ENCODE measurements at regions not wholly inside any gene's neighbourhood (a gene's known extent, or its start where the extent isn't known, plus 50 kb on each side); places are given as distances from the start of the nearest gene placed in this dataset.

DNA sequence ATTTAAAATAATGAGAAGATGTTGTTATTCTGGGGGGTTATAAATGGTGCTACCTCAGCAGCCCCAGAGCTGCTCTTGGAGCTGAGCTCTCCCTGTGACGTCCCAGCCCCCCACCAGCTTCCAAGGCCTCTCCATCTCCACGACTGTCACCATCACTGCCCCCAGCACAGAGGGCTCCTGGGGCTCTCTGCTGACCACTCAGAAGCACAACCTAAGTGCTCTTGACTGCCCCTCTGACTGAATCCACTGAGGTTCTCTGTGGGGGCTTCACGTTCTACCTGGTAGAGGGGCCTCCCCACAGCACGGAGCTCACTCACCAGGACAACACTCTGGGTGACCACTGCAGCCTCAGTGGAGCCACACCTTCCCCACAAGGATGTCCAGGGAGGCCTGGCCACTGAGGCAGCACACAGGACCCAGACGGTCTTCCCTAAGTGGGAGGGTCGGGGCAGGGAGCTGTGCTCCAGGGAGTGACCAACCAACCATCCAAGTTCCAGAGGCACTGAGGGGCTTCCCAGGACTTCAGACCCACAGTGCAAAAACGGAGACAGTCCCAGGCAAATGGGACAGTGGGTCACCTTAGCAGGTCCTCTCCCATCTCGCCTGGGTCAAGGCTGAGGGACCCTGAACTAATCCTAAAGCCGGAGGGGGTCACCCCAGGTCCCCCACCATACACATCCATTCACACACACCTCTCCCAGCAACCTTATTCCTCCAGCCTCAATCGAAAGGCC is 121.0 kb upstream of the PPP2R2D start:
- Mint-ChIP-seq H3K36me3 (ENCODE audit: low read depth) (no peaks in the 10 kb centered on the region), H3K4me3 (no peak overlapping the region), H3K4me1 (ENCODE audit: low read depth) (no peaks in the 10 kb centered on the region), H3K27ac (no peak overlapping the region), H3K27me3 (peaks cover 14% of the 10 kb centered on the region), H3K9me3 (peaks cover 29% of the 10 kb centered on the region)
- DNase-seq = no peak

DNA sequence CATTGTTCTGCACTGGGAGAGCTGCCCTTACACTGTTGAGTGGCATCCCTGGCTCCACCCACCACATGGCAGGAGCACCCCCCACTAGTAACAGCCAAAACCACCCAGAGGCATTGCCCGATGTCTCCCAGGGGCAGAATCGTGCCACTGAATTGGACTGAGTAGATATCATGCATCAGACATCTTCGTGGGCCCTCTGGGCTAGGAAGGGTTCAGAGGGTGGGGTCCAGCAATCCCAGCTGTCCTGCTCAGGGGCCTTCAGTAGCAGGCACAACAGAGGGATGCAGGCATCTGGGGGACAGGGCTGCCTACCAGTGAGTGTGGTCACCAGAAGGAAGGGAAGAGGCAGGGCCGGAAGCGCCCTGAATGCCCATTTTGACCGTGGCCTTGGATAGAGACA is 119.7 kb upstream of the PPP2R2D start:
- Mint-ChIP-seq H3K36me3 (ENCODE audit: low read depth) (no peaks in the 10 kb centered on the region), H3K4me3 (no peak overlapping the region), H3K9me3 (peaks cover 28% of the 10 kb centered on the region), H3K27ac (no peak overlapping the region), H3K4me1 (ENCODE audit: low read depth) (no peaks in the 10 kb centered on the region), H3K27me3 (peaks cover 17% of the 10 kb centered on the region)
- DNase-seq = no peak

DNA sequence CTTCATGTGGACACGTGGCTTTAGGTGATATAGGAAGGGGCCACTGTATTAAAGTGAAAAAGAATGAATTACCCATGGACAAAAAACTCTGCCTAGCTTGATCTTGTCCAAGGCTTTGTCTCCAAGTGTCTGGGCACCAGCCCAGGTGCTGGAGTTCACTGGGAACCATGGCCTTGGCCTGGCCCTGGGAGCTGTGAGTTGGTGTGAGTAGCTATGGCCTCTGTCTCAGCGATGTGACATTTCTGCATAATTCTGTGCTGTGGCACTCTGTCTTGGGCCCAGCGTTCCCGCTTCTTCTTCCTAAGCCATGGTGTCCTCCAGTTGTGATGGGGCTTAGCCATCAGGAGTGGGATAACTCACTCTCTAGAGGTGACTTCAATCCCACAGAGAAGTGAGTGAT is 119.0 kb upstream of the PPP2R2D start:
- Mint-ChIP-seq H3K36me3 (ENCODE audit: low read depth) (no peaks in the 10 kb centered on the region), H3K27me3 (peaks cover 17% of the 10 kb centered on the region), H3K9me3 (peaks cover 21% of the 10 kb centered on the region), H3K4me1 (ENCODE audit: low read depth) (no peaks in the 10 kb centered on the region), H3K4me3 (no peak overlapping the region), H3K27ac (no peak overlapping the region)
- no peak for DNase-seq

DNA sequence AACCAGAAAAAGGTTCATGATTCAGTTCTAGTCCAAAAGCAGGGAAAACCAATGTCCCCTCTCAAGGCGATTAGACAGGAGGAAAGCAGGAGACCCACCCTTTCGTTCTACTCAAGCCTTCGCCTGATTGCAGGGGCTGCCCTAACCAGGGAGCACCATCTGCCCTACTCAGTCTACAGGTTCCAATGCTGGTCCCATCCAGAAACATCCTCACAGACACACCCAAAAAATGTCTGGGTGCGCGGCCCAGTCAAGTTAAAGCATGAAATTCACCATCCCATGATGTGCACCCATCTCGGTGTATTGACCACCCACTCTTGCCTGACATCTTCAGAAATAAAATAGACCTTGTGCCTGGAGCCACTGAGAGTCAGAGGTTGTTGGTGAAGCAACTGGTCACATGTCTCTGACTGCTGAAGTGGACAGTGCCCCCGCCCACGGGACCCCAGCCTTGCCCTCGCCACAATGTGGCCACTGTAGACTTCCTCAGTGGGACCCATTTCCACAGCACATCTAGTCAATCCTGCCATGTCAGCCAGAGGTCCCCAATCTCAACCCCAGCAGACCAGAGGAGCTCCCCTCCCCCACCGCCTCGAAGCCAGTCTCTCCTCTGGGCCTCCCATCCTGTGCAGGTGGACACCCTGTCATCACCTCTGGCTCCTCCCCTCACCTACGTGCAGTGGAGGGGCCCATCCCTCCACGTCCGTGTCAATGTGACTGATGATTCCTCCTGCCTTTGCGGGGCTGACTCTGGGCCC is 116.3 kb upstream of the PPP2R2D start:
- Mint-ChIP-seq H3K36me3 (ENCODE audit: low read depth) (no peaks in the 10 kb centered on the region), H3K4me3 (no peak overlapping the region)

DNA sequence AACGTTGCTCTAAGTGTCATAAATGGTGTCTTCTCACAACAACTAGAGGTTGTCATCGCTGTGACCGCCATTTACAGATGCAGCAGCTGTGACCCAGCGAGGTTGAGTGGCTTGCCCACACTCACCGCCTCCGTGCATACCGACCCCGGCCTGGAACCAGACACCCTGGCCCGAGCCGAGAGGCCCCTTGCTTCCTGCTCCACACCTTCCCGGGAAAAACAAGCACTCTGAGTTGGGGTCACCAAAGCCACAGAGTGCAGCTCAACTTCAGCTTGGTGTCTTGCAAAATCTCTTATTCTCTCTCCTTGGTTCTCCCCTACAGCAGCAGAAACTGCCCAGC is 115.7 kb upstream of the PPP2R2D start:
- no peak overlapping the region for H3K4me3 Mint-ChIP-seq
- no peaks in the 10 kb centered on the region for H3K4me1 Mint-ChIP-seq (ENCODE audit: low read depth)
- no peaks in the 10 kb centered on the region for H3K36me3 Mint-ChIP-seq (ENCODE audit: low read depth)
- DNase-seq = no peak
- no peak overlapping the region for H3K27ac Mint-ChIP-seq
- H3K27me3 Mint-ChIP-seq = peaks cover 33% of the 10 kb centered on the region
- peaks cover 4% of the 10 kb centered on the region for H3K9me3 Mint-ChIP-seq

More for the DNA sequence above, 116.3 kb upstream of the PPP2R2D start:
- no peak for DNase-seq
- Mint-ChIP-seq H3K27me3 (peaks cover 31% of the 10 kb centered on the region), H3K27ac (no peak overlapping the region), H3K4me1 (ENCODE audit: low read depth) (no peaks in the 10 kb centered on the region), H3K9me3 (peaks cover 5% of the 10 kb centered on the region)

DNA sequence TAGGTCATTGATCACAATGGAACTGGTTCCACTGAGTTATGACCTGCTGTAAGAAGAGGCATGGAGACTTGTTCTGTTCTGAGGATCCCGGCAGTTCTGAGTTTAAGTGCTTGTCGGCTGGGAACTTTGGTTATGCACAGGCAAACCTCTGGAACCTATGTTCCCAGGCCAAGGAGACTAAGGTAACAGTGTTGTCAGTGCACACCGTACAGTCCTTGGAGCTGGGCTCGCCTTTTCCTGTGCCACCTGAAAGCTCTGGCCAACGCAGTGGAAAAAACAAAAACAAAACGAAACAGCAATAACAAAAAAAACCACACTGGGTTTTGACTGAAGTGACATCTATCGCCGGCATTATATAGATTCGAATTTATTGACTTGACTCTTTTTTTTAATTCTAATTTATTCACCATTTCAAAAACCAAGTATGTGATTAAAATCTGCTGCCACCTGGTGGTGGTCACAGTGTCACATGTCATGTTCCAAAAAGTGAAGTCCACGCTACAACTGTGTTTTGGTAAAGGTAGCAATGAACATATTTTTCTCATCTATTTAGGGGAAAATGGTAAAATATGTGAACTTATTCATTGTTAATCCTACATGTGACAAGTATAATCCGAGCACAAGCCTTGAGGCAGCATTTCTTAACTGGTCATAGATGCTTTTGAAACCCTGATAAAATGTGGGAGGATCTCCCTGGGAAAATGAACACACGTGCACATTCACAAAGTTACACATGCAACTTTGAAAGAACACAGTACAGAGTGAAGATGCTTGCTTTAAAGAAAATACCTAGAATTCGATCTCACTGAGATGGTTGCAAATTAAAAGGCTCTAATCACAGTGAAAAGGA is 113.8 kb upstream of the PPP2R2D start:
- Mint-ChIP-seq H3K27me3 (peaks cover 31% of the 10 kb centered on the region), H3K4me1 (ENCODE audit: low read depth) (no peaks in the 10 kb centered on the region), H3K9me3 (peaks cover 4% of the 10 kb centered on the region), H3K27ac (no peak overlapping the region), H3K4me3 (no peak overlapping the region), H3K36me3 (ENCODE audit: low read depth) (no peaks in the 10 kb centered on the region)
- no peak for DNase-seq

DNA sequence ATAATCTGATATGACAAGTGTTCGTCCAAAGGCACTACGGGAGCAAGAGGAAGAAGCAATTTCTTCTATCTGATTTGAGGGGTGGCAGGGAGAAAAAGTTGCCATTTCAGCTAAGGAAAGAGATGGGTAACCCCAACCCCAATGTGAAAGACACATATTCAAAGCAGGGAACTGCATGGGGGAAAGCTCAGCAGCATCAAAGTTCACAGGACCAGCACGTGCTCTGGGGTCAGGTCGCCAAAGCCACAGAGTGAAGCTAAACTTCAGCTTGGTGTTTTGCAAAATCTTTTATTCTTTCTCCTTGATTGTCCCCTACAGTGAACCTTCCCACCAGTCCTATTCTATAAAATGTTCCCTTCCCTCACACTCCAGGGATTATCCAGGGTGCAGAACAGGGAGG is 112.8 kb upstream of the PPP2R2D start:
- Mint-ChIP-seq H3K9me3 (no peaks in the 10 kb centered on the region), H3K4me3 (no peak overlapping the region), H3K36me3 (ENCODE audit: low read depth) (no peaks in the 10 kb centered on the region), H3K27ac (no peak overlapping the region), H3K4me1 (ENCODE audit: low read depth) (no peaks in the 10 kb centered on the region), H3K27me3 (peaks cover 33% of the 10 kb centered on the region)
- no peak for DNase-seq

DNA sequence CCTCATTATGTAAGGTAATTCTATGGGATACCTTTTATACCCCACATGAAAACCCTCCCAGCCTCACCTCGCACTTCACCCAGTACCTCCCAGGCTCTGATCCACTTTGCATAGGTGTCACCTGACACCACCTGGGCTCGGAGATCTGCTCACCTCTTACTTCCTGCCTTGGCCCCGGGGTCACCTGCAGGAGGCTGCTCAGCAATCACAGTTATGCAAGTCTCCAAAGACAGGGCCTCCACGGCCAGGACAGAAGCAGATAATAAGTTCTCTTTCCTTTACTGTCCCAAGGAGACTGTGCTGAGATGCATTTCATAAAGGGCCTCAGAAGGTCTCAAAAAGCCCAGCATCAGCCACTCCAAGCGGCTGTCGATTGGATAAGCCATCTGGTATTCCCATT is 112.4 kb upstream of the PPP2R2D start:
- Mint-ChIP-seq H3K27me3 (peaks cover 33% of the 10 kb centered on the region), H3K36me3 (ENCODE audit: low read depth) (no peaks in the 10 kb centered on the region), H3K9me3 (no peaks in the 10 kb centered on the region), H3K4me3 (no peak overlapping the region), H3K4me1 (ENCODE audit: low read depth) (no peaks in the 10 kb centered on the region), H3K27ac (no peak overlapping the region)
- no peak for DNase-seq

DNA sequence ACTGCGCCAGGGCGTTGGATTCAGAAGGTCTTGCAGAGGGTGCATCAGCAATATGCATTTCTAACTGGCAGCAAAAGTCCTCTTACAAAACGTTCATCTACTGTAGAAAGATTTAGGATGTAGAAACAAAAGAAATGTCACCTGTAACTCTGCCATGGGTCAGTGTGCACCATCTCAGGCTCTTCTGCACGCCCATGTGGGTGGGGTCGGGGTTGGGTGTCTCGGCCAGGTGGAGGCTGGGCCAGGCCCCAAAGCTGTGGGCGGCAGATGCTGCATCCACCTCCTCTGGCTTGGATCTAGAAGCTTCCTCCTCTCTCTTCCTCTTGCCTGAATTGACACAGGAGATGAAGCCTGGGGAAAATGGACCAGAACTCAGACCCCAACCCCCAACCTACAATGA is 111.3 kb upstream of the PPP2R2D start:
- Mint-ChIP-seq H3K36me3 (ENCODE audit: low read depth) (no peaks in the 10 kb centered on the region), H3K4me3 (no peak overlapping the region), H3K27ac (no peak overlapping the region), H3K4me1 (ENCODE audit: low read depth) (no peaks in the 10 kb centered on the region), H3K27me3 (peaks cover 31% of the 10 kb centered on the region), H3K9me3 (no peaks in the 10 kb centered on the region)
- no peak for DNase-seq

DNA sequence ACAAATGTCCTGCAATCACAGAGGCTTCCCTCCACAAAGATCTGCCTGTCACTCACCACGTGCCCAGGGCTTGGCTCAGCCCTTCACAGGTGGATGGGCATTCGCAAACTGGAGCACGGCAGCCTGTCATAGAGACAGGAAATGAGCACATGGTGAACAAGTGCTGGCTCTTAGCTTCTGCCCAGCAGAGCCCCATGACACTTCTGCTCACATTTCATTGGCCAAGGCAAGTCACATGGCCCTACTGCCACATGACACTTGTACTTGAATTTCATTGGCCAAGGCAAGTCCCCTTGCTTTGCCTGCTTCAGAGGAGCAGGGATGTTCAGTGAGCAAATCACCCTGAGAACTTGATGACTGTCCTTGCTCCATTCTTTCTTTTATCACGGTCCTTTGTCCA is 110.8 kb upstream of the PPP2R2D start:
- no peaks in the 10 kb centered on the region for H3K9me3 Mint-ChIP-seq
- DNase-seq = peak; percentile 36
- H3K36me3 Mint-ChIP-seq (ENCODE audit: low read depth) = no peaks in the 10 kb centered on the region
- peaks cover 31% of the 10 kb centered on the region for H3K27me3 Mint-ChIP-seq
- no peaks in the 10 kb centered on the region for H3K4me1 Mint-ChIP-seq (ENCODE audit: low read depth)
- H3K27ac Mint-ChIP-seq = no peak overlapping the region
- H3K4me3 Mint-ChIP-seq = no peak overlapping the region

DNA sequence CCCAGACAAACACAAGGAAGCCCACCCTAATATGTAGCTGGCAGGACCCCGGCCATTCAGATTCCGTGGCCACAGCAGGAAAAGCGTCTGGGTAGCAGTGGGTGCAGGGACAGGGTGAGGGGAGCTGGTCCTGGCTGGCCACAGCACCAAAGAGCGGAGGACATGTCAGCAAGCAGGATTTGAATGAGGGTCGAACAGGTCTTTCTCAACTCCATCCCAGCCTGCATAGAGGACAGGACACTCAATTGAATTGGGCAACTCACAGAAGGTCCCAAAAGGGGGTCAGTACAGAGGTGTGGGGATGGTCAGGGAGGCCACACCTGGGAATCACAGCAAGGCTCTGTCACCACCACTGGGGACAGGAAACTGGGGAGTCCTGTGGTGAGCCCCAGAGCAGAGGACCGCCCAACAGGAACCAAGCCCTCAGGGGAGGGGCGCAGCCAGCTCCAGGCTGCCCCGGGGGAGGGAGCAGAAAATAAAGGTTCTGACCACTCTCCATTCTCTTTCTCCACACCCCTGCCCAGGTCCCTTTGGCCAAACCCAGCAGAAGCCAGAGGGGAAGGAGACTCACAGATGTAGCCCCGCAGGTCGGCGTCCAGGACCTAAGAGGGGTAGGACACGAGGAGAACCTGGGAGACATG is 108.7 kb upstream of the PPP2R2D start:
- Mint-ChIP-seq H3K4me1 (ENCODE audit: low read depth) (no peaks in the 10 kb centered on the region), H3K4me3 (no peak overlapping the region), H3K27me3 (peaks cover 35% of the 10 kb centered on the region), H3K27ac (no peak overlapping the region), H3K9me3 (peaks cover 1% of the 10 kb centered on the region), H3K36me3 (ENCODE audit: low read depth) (no peaks in the 10 kb centered on the region)
- DNase-seq = no peak

DNA sequence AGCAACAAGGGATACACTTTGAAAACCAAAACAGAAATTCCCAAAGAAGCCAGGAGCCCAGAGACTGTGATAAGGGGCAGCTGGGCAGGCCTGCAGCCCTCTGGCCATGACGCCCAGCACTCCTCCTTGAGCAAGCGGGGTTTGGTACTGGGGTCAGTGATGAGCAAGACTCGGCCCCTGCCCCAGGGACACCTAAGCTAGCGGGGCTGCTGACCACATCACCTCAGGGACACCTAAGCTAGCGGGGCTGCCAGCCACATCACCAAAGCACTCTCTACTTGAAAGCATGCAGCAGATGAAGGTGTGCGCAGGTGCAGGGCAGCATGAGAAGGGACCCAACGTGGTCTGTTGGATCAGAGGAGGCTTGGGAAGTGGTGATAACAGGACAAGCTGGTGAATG is 108.0 kb upstream of the PPP2R2D start:
- peaks cover 32% of the 10 kb centered on the region for H3K27me3 Mint-ChIP-seq
- peaks cover 2% of the 10 kb centered on the region for H3K9me3 Mint-ChIP-seq
- H3K4me1 Mint-ChIP-seq (ENCODE audit: low read depth) = no peaks in the 10 kb centered on the region
- no peak overlapping the region for H3K4me3 Mint-ChIP-seq
- H3K36me3 Mint-ChIP-seq (ENCODE audit: low read depth) = no peaks in the 10 kb centered on the region
- no peak for DNase-seq
- H3K27ac Mint-ChIP-seq = no peak overlapping the region

DNA sequence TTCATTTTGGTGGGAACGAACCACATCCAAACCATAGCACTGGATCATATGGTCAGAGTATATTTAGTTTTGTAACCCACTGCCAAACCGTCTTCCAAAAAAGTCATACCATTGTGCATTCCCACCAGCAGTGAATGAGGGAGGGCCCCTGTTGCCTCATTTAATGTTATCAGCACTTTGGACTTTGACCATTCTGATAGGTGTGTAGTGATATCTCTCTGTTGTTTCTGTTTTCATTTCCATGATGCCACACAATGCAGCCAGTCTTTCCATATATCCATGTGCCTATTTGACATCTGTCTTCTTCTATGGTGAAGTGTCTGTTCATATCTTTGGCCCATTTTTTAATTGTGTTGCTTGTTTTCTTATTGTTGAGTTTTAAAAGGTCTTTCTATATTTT is 105.0 kb upstream of the PPP2R2D start:
- Mint-ChIP-seq H3K4me3 (no peak overlapping the region), H3K36me3 (ENCODE audit: low read depth) (no peaks in the 10 kb centered on the region), H3K9me3 (peaks cover 15% of the 10 kb centered on the region), H3K27ac (no peak overlapping the region), H3K4me1 (ENCODE audit: low read depth) (no peaks in the 10 kb centered on the region), H3K27me3 (peaks cover 22% of the 10 kb centered on the region)
- no peak for DNase-seq

DNA sequence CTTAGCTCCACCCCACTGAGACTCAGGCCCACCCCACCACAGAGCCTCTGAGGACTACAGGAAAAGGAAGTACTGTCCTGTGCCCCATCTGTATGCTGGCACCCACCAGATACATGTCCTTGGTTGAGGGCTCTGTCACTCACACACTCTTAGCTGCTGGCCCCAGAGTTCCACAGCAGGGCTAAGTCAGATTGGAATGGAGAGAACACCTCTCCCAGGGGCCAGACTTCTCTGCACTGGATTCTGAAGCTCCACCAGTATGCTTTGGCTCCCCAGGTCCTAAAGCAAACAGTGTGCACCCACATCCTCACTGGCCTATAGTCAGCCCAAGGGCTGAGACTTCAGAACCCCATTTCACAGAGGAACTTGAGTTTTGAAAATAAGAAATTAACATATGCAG is 103.2 kb upstream of the PPP2R2D start:
- Mint-ChIP-seq H3K27ac (no peak overlapping the region), H3K27me3 (peaks cover 17% of the 10 kb centered on the region), H3K4me3 (no peak overlapping the region), H3K36me3 (ENCODE audit: low read depth) (no peaks in the 10 kb centered on the region), H3K9me3 (peaks cover 15% of the 10 kb centered on the region), H3K4me1 (ENCODE audit: low read depth) (no peaks in the 10 kb centered on the region)
- no peak for DNase-seq
